K562 (cell line): ENCODE measurements at regions not wholly inside any gene's neighbourhood (a gene's known extent, or its start where the extent isn't known, plus 50 kb on each side); places are given as distances from the start of the nearest gene placed in this dataset.

Experiments
- ATAC-seq: fragments of 200-7000 bp; cut with Tn5 transposase; 3 replicates; pipeline ENCODE4 v1.9.1; 2020; ENCODE audit warnings: moderate library complexity
- BruUV-seq: library from RNA; stranded (reverse); fragments of 400-500 nt; replicated peaks from 2 replicates; lab custom pipeline; 2021; lab: Mats Ljungman, UMichigan
- CTCF ChIA-PET: fragments of 300-600 bp; formaldehyde crosslinking; extraction: SDS; loops from one replicate; lab custom pipeline; 2021; ENCODE audit warnings: low intra/inter-chr PET ratio; lab: Yijun Ruan, JAX
- POLR2A ChIA-PET: fragments of 300-600, 350-650 bp; sonication (Branson Sonifier 250); formaldehyde crosslinking; extraction: SDS; loops from one replicate; lab custom pipeline; 2021; ENCODE audit warnings: antibody characterized with exemption, inconsistent platforms; lab: Yijun Ruan, JAX
- DNase-seq, 4 experiments: peaks; one replicate each; pipeline versions ENCODE4 v3.0.0 to v3.0.0-alpha.2; 2011 to 2018; ENCODE audit warnings: low spot score in 3 of 4, mixed read lengths in 3 of 4; ENCODE audit errors: extremely low read depth in 1 of 4
- FAIRE-seq: peaks from 2 replicates; lab custom pipeline; 2011; peaks lifted over from hg19 to GRCh38; lab: Jason Lieb, UNC
- H2AFZ ChIP-seq: 2 replicates; pipeline ENCODE4 v1.6.0; 2011; ENCODE audit warnings: low read depth, low read length, control low read depth, inconsistent platforms
- H3K27ac ChIP-seq: fragments of 200-600 bp; 3 replicates; pipeline ENCODE4 v1.8.0; 2011; ENCODE audit warnings: low read depth, mild to moderate bottlenecking, control low read depth, inconsistent platforms, low read length, moderate library complexity, mixed read lengths; ENCODE audit errors: extremely low read depth
- H3K27me3 ChIP-seq, 2 experiments: fragments of 300-600 bp in 1 of 2; 2 replicates in 1 of 2; 3 replicates in 1 of 2; pipeline versions ENCODE4 v1.6.0 to v1.8.0; 2011; ENCODE audit warnings: inconsistent platforms in 2 of 2, low read length in 2 of 2, mild to moderate bottlenecking in 1 of 2, mixed read lengths in 1 of 2, moderate library complexity in 1 of 2; ENCODE audit not compliant: control insufficient read depth in 2 of 2, insufficient read depth in 2 of 2
- H3K36me3 ChIP-seq: fragments of 300-600 bp; 3 replicates; pipeline ENCODE4 v1.8.0; 2011; ENCODE audit warnings: mild to moderate bottlenecking, low read length, inconsistent platforms; ENCODE audit not compliant: control insufficient read depth, insufficient read depth
- H3K4me1 ChIP-seq, 2 experiments: fragments of 200-600 bp in 1 of 2; replicated peaks in 1 of 2; 2 replicates in 1 of 2; 3 replicates in 1 of 2; pipeline versions ENCODE4 v1.5.1 to v1.8.0; 2011; ENCODE audit warnings: inconsistent platforms in 2 of 2, low read length in 2 of 2, mild to moderate bottlenecking in 1 of 2, mixed read lengths in 1 of 2, moderate library complexity in 1 of 2; ENCODE audit not compliant: control insufficient read depth in 2 of 2, insufficient read depth in 2 of 2
- H3K4me2 ChIP-seq: 2 replicates; pipeline ENCODE4 v1.6.1; 2011; ENCODE audit warnings: low read length, control low read depth, inconsistent platforms, mixed read lengths; ENCODE audit not compliant: insufficient read depth
- H3K4me3 ChIP-seq: fragments of 200-600 bp; sonication (generic), shearing (Covaris generic); 2 replicates; pipeline ENCODE4 v1.5.1; 2016; ENCODE audit warnings: control low read depth, inconsistent platforms
- H3K79me2 ChIP-seq: fragments of 200-600 bp; 3 replicates; pipeline ENCODE4 v1.8.0; 2011; ENCODE audit warnings: low read length, inconsistent platforms; ENCODE audit not compliant: control insufficient read depth, insufficient read depth
- H3K9ac ChIP-seq, 2 experiments: 2 replicates each; pipeline versions ENCODE4 v1.6.0 to v1.6.1; 2011; ENCODE audit warnings: low read depth in 2 of 2, low read length in 2 of 2, control low read depth in 1 of 2, inconsistent platforms in 1 of 2, mild to moderate bottlenecking in 1 of 2, mixed read lengths in 1 of 2; ENCODE audit not compliant: insufficient read depth in 1 of 2
- H3K9me1 ChIP-seq: one replicate; pipeline ENCODE4 v1.6.0; 2011; ENCODE audit warnings: inconsistent platforms, mild to moderate bottlenecking, low read length, moderate library complexity; ENCODE audit not compliant: control insufficient read depth, insufficient read depth
- H3K9me3 ChIP-seq: replicated peaks from 2 replicates; pipeline ENCODE4 v1.5.1; 2011; ENCODE audit warnings: low read depth, low read length, inconsistent platforms; ENCODE audit not compliant: control insufficient read depth, insufficient read depth
- H4K20me1 ChIP-seq: replicated peaks from 2 replicates; pipeline ENCODE4 v1.6.1; 2011; ENCODE audit warnings: low read length, inconsistent platforms, mixed read lengths; ENCODE audit not compliant: control insufficient read depth, insufficient read depth
- CTBP1 ChIP-seq: fragments of 450-650 bp; IDR thresholded peaks from 2 replicates; pipeline ENCODE4 v1.6.1; 2016; ENCODE audit warnings: borderline replicate concordance
- DDX20 ChIP-seq: fragments of 450-650 bp; IDR thresholded peaks from 2 replicates; pipeline ENCODE4 v1.6.1; 2016; ENCODE audit warnings: missing genetic modification characterization, low read depth, mild to moderate bottlenecking, missing compliant biosample characterization, moderate library complexity
- ELF1 ChIP-seq: fragments of 200-800 bp; sonication (Bioruptor generic); IDR thresholded peaks from 2 replicates; pipeline ENCODE4 v1.6.1; 2016; ENCODE audit warnings: missing genetic modification characterization, missing compliant biosample characterization
- GTF2E2 ChIP-seq: fragments of 200-800 bp; sonication (Bioruptor generic); IDR thresholded peaks from 2 replicates; pipeline ENCODE4 v1.6.1; 2016; ENCODE audit warnings: missing genetic modification characterization, missing compliant biosample characterization
- HIVEP1 ChIP-seq: fragments of 250-450 bp; sonication (Bioruptor Pico); IDR thresholded peaks from 2 replicates; pipeline ENCODE4 v1.4.0; 2020; ENCODE audit warnings: mild to moderate bottlenecking
- KAT2B ChIP-seq: IDR thresholded peaks from one replicate; pipeline ENCODE4 v1.6.1; 2012; ENCODE audit warnings: low read depth, mild to moderate bottlenecking, control low read depth, inconsistent platforms, low read length, moderate library complexity
- KDM1A ChIP-seq, 2 experiments: fragments of 450-650 bp; IDR thresholded peaks; 2 replicates each; pipeline ENCODE4 v1.6.1; 2016; ENCODE audit warnings: mild to moderate bottlenecking in 2 of 2
- KDM5B ChIP-seq: fragments of 200-600 bp; sonication (generic); IDR thresholded peaks from 2 replicates; pipeline ENCODE4 v1.6.1; 2012; ENCODE audit warnings: low read depth, mild to moderate bottlenecking, moderate library complexity, low read length, control low read depth, inconsistent platforms; ENCODE audit not compliant: insufficient replicate concordance
- KHSRP ChIP-seq: fragments of 450-650 bp; IDR thresholded peaks from 2 replicates; pipeline ENCODE4 v1.6.1; 2017
- RAD21 ChIP-seq, 2 experiments: fragments of 250-450 bp in 1 of 2; fragments of 450-650 bp in 1 of 2; sonication (Bioruptor Pico) in 1 of 2; formaldehyde crosslinking in 1 of 2; IDR thresholded peaks in 1 of 2; conservative IDR thresholded peaks in 1 of 2; 2 replicates each; pipeline versions ENCODE4 v1.4.0 to v1.8.0; 2020 to 2022; ENCODE audit warnings: mild to moderate bottlenecking in 2 of 2, moderate library complexity in 1 of 2
- SIN3A ChIP-seq, 2 experiments: fragments of 150-350 bp in 1 of 2; IDR thresholded peaks; 2 replicates each; pipeline ENCODE4 v1.6.1; 2011 to 2016; ENCODE audit warnings: borderline replicate concordance in 2 of 2, low read depth in 2 of 2, low read length in 2 of 2, mild to moderate bottlenecking in 2 of 2, moderate library complexity in 2 of 2; ENCODE audit not compliant: control insufficient read depth in 1 of 2
- TAF7 ChIP-seq: fragments of 450-650 bp; IDR thresholded peaks from 2 replicates; pipeline ENCODE4 v1.6.1; 2016; ENCODE audit warnings: missing genetic modification characterization, missing compliant biosample characterization
- ZBTB49 ChIP-seq: sonication (generic); formaldehyde crosslinking; IDR thresholded peaks from 2 replicates; pipeline ENCODE4 v1.8.0; 2022; ENCODE audit warnings: missing genetic modification reagents, mild to moderate bottlenecking, borderline replicate concordance
- ZNF586 ChIP-seq: fragments of 450-650 bp; formaldehyde crosslinking; conservative IDR thresholded peaks from 2 replicates; pipeline ENCODE4 v1.4.0; 2020; ENCODE audit warnings: mild to moderate bottlenecking, moderate library complexity
- WGBS: fragments of 100-300 bp; shearing (Covaris generic); methylation state at CpG from one replicate; pipeline ENCODE4 v1.1.6; 2016; ENCODE audit warnings: low coverage, mixed read lengths; ENCODE audit not compliant: insufficient coverage; ENCODE audit errors: missing lambda C conversion rate; 5-methylcytosine and 5-hydroxymethylcytosine counted together
- in situ Hi-C: fragments of 300-500 bp; cut with MboI; formaldehyde crosslinking; loops from 4 replicates; pipeline ENCODE4 v1.15.0; 2018; ENCODE audit warnings: inconsistent platforms, mixed read lengths
- intact Hi-C: fragments of 100-400 bp; cut with micrococcal nuclease; formaldehyde crosslinking; loops from 2 replicates; pipeline ENCODE4 v1.14.2; 2022

GRCh38 chr13:111589321-111589720, 268.9 kb downstream of the TEX29 start:
- Histone ChIP-seq H3K27me3 (peaks cover 0 to 23% of the 10 kb centered on the region in 2 experiments; a peak in 4 of 5 replicates), H2AFZ (no peak overlapping the region), H3K27ac (no peak overlapping the region), H3K36me3 (no peaks in the 10 kb centered on the region), H3K4me1 (no peaks in the 10 kb centered on the region), H3K9ac (no peak overlapping the region)
- POLR2A ChIA-PET, result no interaction called here
- no peak for ATAC-seq
- WGBS, result 6% methylated on average over 4 of the region's 4 CpGs
- in situ Hi-C loops, result no loop called here
- DNase-seq, result no peak
- BruUV-seq, result no TSS peak
- TF ChIP-seq RAD21 (CRISPR knock-in tag; conservative IDR thresholded peaks at IDR 0.05 in 1 of 2, IDR thresholded peaks at IDR 0.05 in 1 of 2) (no peak), KHSRP (no peak), KDM5B (no peak), ZBTB49 (CRISPR knock-in tag) (no peak), KAT2B (no peak), GTF2E2 (no peak), SIN3A (IDR thresholded peaks at IDR 0.05; ENCODE audit: borderline replicate concordance in 2 of 2, control insufficient read depth in 1 of 2, low read depth in 2 of 2, low read length in 2 of 2) (no peak), KDM1A (IDR thresholded peaks at IDR 0.05) (no peak), HIVEP1 (CRISPR knock-in tag) (no peak), TAF7 (tag) (no peak), CTBP1 (no peak), ZNF586 (CRISPR knock-in tag) (no peak), DDX20 (no peak), ELF1 (tag) (no peak)
- TF ChIP-seq, all 486 proteins: peak for 0
- H3K4me2 ChIP-seq, result no peak overlapping the region
- no peaks in the 10 kb centered on the region for H3K9me3 ChIP-seq
- intact Hi-C loops, result no loop called here
- H3K9me1 ChIP-seq, result no peaks in the 10 kb centered on the region
- no peak overlapping the region for H3K4me3 ChIP-seq
- H3K79me2 ChIP-seq, result no peaks in the 10 kb centered on the region
- no peak for FAIRE-seq
- CTCF ChIA-PET, result no interaction called here
- H4K20me1 ChIP-seq, result no peaks in the 10 kb centered on the region
